Heart left ventricle (tissue), 13 donors: ENCODE measurements at regions not wholly inside any gene's neighbourhood (a gene's known extent, or its start where the extent isn't known, plus 50 kb on each side); places are given as distances from the start of the nearest gene placed in this dataset.

ENCODE experiments used
- POLR2A ChIP-seq, 2 donors: fragments of 450-650 bp; IDR thresholded peaks; one replicate each; pipeline ENCODE4 v1.6.1; 2017; ENCODE audit warnings: antibody characterized with exemption in 2 of 2, mild to moderate bottlenecking in 2 of 2, moderate library complexity in 2 of 2
- TF ChIP-seq, protein P1 (sequence below), 12 donors: fragments of 200-600 bp; sonication (generic) in 4 of 12; IDR thresholded peaks; one replicate each; pipeline versions ENCODE4 v1.5.0 to v1.8.0; 2018 to 2022; ENCODE audit warnings: antibody characterized with exemption in 12 of 12, mild to moderate bottlenecking in 5 of 12
- donor health status: ischemic (EF 13 %, LVEDD 7.1; RV severe dilation, severe dysfunction).
- donor health status: DM: no; HTN: yes; CAD: no.
- donor health status: DM: no; HTN: no; CAD: no.
- donor health status: ischemic (EF 25% LVEDD 6.9; RV normal size, moderate dysfunction).
- donor health status: ischemic (EF 25% LVEDD 5.7; RV mildly dilated, moderate dysfunction).
- donor health status: ischemic (EF 35%, LVEDD 5.7; RV mildly dilated, moderate dysfunction).
- donor health status: nonischemic (EF 11% LVEDD 7.7; RV severe dilation, severe dysfunction).
- donor health status: DM: yes; HTN: yes; CAD: no.
- donor health status: PGD.
- donor health status: ischemic (EF 29% LVEDD 5.4; RV normal size, mild dysfunction).
- donor health status: nonischemic (EF 23%, LVEDD 6.1; RV moderate dilation, normal function).

DNA sequence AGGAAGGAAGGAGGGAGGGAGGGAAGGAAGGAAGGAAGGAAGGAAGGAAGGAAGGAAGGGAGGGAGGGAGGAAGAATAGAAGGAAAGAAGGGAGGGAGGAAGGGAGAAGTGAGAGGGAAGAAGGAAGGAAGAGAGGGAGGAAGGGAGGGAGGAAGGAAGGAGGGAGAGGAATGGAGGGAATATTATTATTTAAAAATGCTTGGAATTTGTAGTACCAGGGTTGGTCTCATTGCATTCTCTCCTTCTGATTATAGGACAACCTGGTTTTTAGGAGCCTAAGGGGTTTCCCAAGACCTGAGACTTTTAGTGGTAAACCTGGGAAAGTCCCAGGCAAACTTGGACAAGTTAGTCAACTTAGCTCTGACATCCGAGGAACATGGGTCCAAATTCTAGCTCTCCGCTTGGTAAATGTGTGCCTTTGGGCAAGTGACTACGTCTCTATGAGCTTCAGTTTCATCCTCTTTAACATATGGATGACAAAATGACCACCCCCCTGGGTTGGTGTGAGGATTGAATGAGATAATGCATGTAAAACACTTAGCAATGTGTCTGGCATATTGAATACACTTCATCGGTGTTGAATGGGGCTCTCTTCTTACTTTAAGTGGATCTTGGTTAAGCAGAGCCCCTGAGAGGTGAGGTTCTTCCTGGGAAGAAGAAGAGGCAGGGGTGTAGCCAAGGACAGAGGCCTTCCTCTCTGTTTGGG is 690.7 kb upstream of the TBX3 start:
- no peak for TF ChIP-seq POLR2A (IDR thresholded peaks at IDR 0.05)
- TF ChIP-seq, protein P1, sequence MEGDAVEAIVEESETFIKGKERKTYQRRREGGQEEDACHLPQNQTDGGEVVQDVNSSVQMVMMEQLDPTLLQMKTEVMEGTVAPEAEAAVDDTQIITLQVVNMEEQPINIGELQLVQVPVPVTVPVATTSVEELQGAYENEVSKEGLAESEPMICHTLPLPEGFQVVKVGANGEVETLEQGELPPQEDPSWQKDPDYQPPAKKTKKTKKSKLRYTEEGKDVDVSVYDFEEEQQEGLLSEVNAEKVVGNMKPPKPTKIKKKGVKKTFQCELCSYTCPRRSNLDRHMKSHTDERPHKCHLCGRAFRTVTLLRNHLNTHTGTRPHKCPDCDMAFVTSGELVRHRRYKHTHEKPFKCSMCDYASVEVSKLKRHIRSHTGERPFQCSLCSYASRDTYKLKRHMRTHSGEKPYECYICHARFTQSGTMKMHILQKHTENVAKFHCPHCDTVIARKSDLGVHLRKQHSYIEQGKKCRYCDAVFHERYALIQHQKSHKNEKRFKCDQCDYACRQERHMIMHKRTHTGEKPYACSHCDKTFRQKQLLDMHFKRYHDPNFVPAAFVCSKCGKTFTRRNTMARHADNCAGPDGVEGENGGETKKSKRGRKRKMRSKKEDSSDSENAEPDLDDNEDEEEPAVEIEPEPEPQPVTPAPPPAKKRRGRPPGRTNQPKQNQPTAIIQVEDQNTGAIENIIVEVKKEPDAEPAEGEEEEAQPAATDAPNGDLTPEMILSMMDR (IDR thresholded peaks at IDR 0.05), result no peak
